ENCODE measurements at regions not wholly inside any gene's neighbourhood (a gene's known extent, or its start where the extent isn't known, plus 50 kb on each side); places are given as distances from the start of the nearest gene placed in this dataset.

DNA sequence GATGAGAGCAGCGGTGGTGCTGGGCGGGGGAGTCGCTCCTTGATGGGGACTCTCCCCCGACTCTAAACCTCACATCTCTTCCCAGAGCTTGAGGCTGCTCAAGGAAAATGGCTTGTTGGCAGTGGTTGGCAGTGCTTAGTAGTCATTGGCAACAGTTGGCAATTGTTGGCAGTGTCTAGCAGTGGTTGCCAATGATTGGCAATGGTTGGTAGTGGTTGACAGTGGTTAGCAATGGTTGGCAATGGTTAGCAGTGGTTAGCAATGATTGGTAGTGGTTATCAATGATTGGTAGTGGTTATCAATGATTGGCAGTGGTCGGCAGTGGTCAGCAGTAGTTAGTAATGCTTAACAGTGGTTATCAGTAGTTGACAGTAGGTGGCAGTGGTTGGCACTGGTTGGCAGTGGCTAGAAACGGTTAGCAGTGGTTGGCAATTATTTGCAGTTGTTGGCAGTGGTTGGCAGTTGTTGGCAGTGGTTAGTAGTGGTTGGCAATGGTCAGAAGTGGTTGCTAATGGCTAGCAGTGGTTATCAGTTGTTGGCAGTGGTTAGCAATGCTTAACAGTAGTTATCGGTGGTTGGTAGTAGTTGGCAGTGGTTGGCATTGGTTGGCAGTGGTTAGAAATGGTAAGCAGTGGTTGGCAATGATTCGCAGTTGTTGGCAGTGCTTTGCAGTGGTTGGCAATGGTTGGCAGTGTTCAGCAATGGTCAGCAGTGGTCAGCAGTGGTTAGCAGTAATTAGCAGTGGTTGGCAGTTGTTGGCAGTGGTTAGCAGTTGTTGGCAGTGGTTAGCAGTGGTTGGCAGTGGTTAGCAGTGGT, 85.4 kb upstream of the OTOS start:
- H3K9me3 ChIP-seq = no peaks in the 10 kb centered on the region
- H3K36me3 ChIP-seq = no peaks in the 10 kb centered on the region
- H3K27me3 ChIP-seq (replicated peaks; ENCODE audit: insufficient read depth) = no peaks in the 10 kb centered on the region
- H3K27ac ChIP-seq = no peak overlapping the region
- TF ChIP-seq, protein P1, sequence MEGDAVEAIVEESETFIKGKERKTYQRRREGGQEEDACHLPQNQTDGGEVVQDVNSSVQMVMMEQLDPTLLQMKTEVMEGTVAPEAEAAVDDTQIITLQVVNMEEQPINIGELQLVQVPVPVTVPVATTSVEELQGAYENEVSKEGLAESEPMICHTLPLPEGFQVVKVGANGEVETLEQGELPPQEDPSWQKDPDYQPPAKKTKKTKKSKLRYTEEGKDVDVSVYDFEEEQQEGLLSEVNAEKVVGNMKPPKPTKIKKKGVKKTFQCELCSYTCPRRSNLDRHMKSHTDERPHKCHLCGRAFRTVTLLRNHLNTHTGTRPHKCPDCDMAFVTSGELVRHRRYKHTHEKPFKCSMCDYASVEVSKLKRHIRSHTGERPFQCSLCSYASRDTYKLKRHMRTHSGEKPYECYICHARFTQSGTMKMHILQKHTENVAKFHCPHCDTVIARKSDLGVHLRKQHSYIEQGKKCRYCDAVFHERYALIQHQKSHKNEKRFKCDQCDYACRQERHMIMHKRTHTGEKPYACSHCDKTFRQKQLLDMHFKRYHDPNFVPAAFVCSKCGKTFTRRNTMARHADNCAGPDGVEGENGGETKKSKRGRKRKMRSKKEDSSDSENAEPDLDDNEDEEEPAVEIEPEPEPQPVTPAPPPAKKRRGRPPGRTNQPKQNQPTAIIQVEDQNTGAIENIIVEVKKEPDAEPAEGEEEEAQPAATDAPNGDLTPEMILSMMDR (IDR thresholded peaks at IDR 0.05) = peak in 1 of 4 experiments; percentile 6
- TF ChIP-seq POLR2AphosphoS5 (IDR thresholded peaks at IDR 0.05) (no peak), POLR2A (IDR thresholded peaks at IDR 0.05) (no peak)
- DNase-seq (ENCODE audit: low spot score) = no peak
- no peaks in the 10 kb centered on the region for H3K4me1 ChIP-seq (replicated peaks)
- intact Hi-C loops (cut with DNase I) = no loop called here
- H3K4me3 ChIP-seq = no peak overlapping the region
- 87% methylated on average over 8 of the region's 8 CpGs for WGBS

DNA sequence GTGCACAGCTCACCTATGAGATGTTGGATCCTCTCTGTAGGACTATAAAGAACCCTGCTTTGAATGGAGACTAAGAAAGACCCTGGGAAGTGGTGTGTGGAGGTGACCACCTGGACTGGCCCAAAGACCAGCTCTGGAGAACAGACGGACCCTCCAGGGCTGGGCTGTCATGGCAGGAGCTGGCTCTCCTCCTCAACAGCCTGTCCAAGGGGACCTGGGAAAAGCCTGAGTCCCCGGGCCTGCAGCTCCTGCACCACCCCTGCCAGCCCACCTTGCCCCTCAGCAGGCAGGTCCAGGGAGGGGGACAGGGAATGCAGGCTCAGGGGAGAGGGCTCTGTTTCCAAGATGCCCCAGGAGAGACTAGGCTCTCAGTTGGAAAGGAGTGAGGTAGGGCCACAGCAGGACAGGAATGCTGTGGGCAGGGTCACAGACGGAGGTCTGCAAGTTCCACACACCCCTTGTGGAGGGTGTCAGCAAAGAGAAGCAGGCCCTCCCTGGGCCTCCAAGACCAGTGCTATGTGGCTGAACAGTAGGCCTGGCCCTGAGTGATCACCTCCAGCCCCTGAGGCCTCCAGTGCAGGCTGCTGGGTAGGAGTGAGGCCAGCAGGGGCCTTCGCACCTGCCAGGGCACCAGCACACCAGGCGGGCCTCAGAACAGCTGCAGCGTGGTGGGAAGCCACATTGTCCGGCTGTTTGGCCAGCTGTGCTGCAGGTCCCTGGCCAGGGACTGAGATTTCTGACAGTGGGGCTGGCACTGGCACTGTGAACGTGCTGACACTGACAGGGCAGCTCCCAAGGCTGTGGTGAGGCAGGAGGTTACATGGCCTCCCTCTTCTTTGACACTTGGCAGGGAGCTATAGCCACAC, 86.4 kb upstream of the OTOS start:
- no peaks in the 10 kb centered on the region for H3K27me3 ChIP-seq (replicated peaks; ENCODE audit: insufficient read depth)
- intact Hi-C loops (cut with DNase I) = no loop called here
- H3K27ac ChIP-seq = no peak overlapping the region
- no peaks in the 10 kb centered on the region for H3K36me3 ChIP-seq
- no peak for DNase-seq (ENCODE audit: low spot score)
- 89% methylated on average over 7 of the region's 8 CpGs for WGBS
- TF ChIP-seq POLR2AphosphoS5 (IDR thresholded peaks at IDR 0.05) = no peak
- TF ChIP-seq, protein P1 (IDR thresholded peaks at IDR 0.05) = no peak
- TF ChIP-seq POLR2A (IDR thresholded peaks at IDR 0.05) = no peak
- H3K4me3 ChIP-seq = no peak overlapping the region
- H3K4me1 ChIP-seq (replicated peaks) = no peaks in the 10 kb centered on the region
- no peaks in the 10 kb centered on the region for H3K9me3 ChIP-seq

DNA sequence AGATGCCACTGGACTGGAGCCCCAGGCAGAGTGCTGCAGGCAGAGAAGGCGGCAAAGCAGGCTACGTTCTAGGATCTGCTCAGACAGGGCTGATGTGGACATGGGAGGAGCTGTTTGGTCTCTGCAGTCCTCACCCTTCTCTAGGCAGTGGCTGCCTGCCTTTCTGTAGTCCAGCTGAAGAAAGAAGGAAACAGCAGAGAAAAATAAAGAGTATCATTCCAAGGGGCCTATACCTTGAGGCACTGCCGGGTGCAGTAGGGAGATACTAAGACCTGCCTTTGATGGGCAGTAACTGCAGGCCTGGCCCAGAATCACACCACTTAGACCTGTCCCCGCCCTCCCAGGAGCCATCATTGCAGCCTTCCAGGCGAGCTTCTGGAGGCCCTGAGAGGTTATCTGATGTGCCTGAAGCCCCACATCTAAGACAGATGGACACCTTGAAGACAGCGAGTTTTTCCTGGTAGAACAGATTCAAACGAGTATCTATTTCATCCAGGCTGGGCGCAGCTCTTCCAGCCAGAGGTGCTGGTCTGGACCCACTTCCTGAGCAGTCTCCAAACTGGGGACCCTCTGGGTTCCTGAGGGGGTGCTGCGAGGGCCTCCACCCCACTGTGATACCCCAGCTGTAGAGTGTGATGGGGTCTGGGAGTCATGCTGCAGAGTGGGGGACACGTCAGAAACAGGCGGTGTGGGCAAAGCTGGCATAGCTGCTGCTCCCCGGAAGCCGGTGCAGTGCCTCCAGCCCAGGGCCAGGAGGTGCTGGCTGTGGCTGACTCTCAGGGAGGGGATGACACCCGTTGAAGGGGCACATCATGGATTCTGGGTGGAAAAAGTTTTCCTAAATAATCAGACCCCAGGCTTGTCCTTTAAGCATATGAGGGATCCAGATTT, 87.3 kb upstream of the OTOS start:
- no peak for DNase-seq (ENCODE audit: low spot score)
- TF ChIP-seq POLR2AphosphoS5 (IDR thresholded peaks at IDR 0.05) (no peak), POLR2A (IDR thresholded peaks at IDR 0.05) (no peak)
- TF ChIP-seq, protein P1 (IDR thresholded peaks at IDR 0.05) = no peak
- 89% methylated on average over 14 of the region's 14 CpGs for WGBS
- Histone ChIP-seq H3K4me3 (no peak overlapping the region), H3K27me3 (replicated peaks; ENCODE audit: insufficient read depth) (no peaks in the 10 kb centered on the region), H3K27ac (no peak overlapping the region), H3K36me3 (no peaks in the 10 kb centered on the region), H3K4me1 (replicated peaks) (no peaks in the 10 kb centered on the region), H3K9me3 (no peaks in the 10 kb centered on the region)
- intact Hi-C loops (cut with DNase I) = no loop called here

DNA sequence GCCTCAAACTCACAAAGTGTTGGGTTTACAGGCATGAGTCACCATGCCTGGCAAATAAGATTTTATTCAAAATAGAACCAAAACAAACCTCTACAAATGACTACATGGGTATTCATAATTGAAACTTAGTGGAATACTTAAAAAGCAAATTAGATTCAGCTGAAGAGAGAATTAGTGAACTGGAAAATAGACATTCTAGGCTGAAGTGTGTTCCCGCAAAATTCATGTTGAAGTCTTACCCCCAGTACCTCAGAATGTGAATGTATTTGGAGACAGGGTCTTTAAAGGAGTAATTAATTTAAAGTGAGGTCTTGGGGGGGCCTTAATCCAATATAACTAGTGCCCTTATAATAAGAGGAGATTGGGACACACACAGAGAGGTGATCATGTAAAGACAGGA, 88.5 kb upstream of the OTOS start:
- Histone ChIP-seq H3K36me3 (no peaks in the 10 kb centered on the region), H3K4me3 (no peak overlapping the region), H3K9me3 (no peaks in the 10 kb centered on the region), H3K27me3 (replicated peaks; ENCODE audit: insufficient read depth) (no peaks in the 10 kb centered on the region), H3K4me1 (replicated peaks) (no peaks in the 10 kb centered on the region), H3K27ac (no peak overlapping the region)
- no peak for TF ChIP-seq POLR2AphosphoS5 (IDR thresholded peaks at IDR 0.05)
- TF ChIP-seq, protein P1 (IDR thresholded peaks at IDR 0.05) = no peak
- TF ChIP-seq POLR2A (IDR thresholded peaks at IDR 0.05) = no peak
- intact Hi-C loops (cut with DNase I) = no loop called here
- WGBS = 97% methylated on average over 1 of the region's 1 CpG
- no peak for DNase-seq (ENCODE audit: low spot score)
